GM21447 (cell line): ENCODE measurements at regions not wholly inside any gene's neighbourhood (a gene's known extent, or its start where the extent isn't known, plus 50 kb on each side); places are given as distances from the start of the nearest gene placed in this dataset.

ENCODE experiments used
- ATAC-seq: cut with Tn5 transposase; IDR thresholded peaks from one replicate; pipeline ENCODE4 v1.9.1; 2021; ENCODE audit not compliant: unreplicated experiment

DNA sequence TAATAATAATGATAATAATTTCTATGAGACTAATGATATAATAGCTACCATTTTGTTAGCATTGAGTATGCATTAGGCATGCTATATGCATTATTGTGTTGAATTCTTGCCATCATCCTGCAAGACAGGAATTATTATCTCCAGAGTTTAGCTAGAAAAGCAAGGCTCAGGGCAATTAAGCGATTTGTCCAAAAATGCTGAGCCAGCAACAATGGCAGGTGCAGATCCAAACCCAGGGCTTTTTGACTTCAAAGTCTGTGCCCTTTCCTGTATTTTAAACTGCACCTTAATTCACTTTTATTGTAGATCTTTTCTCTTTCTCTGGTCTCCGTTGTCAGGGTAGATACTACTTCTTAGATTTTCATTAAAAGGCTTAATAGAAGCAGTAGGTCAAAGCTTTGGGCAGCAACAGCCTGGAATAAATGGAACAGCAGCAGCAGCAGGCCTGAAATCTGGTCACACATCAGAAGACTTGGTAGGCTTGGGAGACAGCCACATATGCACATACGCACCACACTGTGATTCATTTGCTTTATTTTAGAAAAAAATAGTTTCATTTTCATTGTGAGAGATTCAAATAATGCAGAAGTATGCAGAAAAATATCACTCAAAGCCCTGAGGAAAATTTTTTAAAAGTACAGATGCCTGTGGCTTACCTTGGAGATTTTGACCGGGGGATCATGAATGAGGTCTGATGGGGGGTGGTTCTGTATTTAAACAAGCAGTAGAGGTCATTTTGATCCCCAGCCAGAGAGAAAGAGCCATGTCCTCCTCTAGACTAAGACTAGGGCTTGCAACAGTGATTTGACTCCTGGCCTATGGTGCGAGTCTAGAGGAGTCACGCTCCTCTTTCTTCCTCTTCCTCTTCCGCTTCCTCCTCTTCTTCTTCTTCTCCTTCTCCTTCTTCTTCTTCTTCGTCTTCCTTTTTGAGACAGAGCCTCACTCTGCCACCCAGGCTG, 455.7 kb downstream of the TSN start:
- no peak for ATAC-seq

DNA sequence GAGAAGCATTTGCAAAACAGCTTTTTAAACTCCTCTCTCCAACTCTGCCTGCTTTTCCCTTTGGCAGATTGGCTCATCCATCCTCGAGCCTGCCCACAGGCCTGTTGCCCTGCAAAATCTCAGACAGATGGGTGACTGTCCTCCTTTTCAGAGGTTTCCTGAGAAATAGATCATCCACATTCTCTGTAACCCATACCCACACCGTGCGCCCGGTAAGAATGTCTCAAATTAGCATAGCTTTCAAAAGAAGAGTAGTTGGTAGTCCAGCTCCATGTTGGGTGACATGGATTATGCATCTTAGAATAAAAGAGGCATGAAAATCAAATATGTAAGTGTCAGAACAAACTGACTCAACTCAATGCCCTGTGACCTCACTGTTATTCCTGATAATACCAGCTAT, 457.9 kb downstream of the TSN start:
- no peak for ATAC-seq

DNA sequence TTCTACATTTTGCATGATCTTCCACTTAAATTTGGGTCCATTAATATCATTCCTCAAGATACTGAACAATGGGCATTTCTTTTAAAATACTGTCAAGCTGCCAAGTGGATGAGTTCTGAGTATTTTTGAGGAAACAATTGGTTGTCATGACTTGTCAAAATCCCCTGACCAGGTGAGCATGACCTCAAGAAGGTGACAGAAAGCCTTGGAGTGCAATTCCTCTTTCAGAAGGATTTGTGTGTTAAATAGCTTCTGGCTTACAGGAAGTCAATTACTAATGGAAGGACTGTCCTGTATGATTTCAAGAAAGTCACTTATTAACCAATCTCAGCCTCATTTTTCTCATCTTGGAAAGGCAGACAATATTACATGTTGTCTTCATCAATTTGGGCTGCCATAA, 460.6 kb downstream of the TSN start:
- no peak for ATAC-seq

DNA sequence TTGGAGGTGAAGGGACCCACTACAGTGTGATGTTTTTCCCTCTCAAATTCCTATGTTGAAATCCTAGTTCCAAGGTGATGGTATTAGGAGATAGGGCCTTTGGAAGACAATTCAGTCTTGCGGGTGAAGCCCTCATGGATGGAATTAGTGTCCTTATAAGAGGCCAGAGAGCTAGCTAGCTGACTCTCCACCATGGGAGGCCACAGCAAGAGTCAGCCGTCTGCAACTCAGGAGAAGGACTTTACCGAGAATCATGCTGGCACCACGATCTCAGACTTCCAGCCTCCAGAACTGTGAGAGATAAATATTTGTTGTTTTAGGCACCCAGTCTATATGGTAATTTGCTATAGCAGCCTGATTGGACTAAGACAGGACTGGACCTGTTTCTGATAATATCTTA, 461.4 kb downstream of the TSN start:
- no peak for ATAC-seq

- ATAC-seq: no peak
These were observed 463.1 kb downstream of the TSN start for GRCh38 chr2:122218596-122218995.

DNA sequence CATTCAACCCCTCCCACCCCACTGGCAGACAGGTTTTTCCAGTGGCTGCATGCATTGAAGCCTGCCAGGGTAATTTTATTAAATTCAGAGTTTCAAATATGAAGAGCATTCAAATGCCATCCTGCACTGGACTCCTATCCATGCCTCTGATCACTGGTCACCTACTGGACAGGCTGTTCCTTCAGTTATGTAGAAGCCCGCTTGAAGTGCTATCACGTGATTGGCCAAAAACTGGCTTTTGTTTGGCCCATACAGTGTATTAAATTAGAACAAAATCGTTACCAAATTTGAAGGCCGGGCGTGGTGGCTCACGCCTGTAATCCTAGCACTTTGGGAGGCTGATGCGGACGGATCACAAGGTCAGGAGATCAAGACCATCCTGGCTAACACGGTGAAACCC, 464.1 kb downstream of the TSN start:
- ATAC-seq: no peak

DNA sequence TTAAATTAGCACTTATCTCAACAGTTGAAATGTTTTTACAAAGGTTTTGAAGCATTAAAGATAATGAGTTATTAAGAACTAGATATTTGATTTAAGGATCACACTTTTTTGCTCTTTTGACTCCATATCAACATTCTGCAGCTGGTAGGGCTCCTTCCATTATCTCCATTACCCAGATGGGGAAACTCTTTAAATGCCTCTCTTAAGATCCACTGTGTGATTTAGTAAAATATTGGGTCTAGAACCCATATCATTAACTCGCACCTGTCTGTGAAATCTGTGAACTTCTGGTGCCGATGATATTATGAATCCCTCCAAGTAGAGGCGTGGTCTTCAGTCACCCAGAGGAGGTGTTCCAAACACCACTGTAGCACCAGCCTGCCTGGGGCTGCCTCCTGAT, 466.2 kb downstream of the TSN start:
- no peak for ATAC-seq

GRCh38 chr2:122231296-122231695, 475.8 kb downstream of the TSN start:
- ATAC-seq: no peak

GRCh38 chr2:122233372-122233771, 477.9 kb downstream of the TSN start:
- no peak for ATAC-seq

- no peak for ATAC-seq
These were observed 480.9 kb downstream of the TSN start for GRCh38 chr2:122236152-122236874.

- ATAC-seq: no peak
These were observed 481.5 kb downstream of the TSN start for GRCh38 chr2:122236925-122237324.

DNA sequence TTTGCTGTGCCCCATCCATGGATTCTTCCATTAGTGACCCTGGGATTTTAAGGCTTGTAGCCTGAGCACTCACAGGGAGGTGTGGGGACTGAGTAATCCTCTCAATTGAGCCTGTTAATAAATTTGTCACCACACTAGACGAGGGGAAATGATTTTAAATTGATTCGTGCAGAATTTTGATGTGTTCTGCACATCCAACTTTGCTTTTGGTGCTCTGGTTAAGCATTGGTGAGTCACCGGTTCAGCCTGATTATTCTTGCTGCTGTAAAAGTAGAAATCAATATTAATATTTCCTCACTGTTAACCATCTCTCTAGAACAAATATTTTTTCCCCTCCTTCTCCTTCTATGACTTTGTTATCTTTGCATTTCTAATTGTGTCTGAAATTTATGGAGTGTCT, 482.0 kb downstream of the TSN start:
- no peak for ATAC-seq

GRCh38 chr2:122238006-122238559, 482.6 kb downstream of the TSN start:
- ATAC-seq: no peak

DNA sequence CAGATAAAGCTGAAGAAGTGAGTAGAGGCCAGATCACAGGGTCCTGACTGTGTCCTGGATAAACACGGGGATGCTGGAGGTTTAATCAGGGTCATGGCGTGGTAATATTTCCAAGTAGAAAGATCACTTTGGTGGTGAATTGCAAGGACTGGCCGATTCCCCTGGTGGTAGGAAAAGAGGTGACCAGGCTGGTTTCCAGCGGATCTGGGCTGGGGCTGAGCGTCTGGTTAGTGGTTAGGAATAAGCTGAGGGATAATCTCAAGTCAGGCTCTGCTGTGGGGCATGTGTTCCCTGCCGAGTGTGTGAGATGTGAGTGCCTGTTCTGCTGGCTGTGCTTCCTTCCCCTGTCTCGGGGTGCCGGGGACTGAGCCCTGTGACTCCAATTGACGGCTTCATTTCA, 484.0 kb downstream of the TSN start:
- no peak for ATAC-seq

- ATAC-seq: no peak
These were observed 489.3 kb downstream of the TSN start for GRCh38 chr2:122244598-122245229.

GRCh38 chr2:122249673-122250072, 494.2 kb downstream of the TSN start:
- no peak for ATAC-seq

DNA sequence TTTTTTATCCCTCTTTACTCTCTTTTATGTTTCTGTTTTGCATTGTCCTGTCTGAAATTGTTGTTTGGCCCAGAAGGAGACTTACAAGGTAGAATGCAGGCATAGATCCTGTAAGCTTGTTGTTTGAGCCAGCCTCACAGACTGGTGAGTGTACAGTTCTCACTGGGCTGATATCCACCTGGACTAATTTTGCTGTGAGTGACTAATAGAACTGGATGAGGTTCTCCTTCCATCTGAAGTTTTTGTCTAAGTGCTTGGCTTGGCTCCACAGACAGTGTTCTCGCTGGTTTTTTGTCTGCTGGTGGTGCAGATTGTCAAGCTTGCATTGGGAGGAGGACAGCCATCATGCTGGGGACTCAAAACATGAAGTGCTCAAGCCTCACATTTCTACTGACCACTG, 495.7 kb downstream of the TSN start:
- no peak for ATAC-seq

- ATAC-seq: no peak
These were observed 496.1 kb downstream of the TSN start for GRCh38 chr2:122251566-122251965.

- ATAC-seq: no peak
These were observed 500.5 kb downstream of the TSN start for GRCh38 chr2:122255924-122256323.

DNA sequence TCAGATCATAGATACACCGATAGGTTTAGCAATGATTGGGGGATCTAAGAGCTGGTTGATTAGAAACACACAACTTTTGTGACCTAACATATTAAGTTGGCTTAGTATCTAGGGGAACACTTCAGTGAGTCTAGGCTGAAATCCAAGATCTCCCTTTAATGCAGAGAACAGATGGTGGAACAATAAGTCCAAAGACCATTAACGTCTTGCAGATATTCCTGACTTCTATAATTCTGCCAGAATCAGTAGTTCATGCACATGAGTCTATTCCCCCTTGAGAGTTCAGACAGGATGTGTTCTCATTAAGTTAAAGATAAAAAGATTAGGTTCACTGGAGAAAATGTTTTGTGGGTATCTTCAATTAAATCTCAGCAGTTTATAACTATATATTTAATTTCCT, 506.5 kb downstream of the TSN start:
- no peak for ATAC-seq

DNA sequence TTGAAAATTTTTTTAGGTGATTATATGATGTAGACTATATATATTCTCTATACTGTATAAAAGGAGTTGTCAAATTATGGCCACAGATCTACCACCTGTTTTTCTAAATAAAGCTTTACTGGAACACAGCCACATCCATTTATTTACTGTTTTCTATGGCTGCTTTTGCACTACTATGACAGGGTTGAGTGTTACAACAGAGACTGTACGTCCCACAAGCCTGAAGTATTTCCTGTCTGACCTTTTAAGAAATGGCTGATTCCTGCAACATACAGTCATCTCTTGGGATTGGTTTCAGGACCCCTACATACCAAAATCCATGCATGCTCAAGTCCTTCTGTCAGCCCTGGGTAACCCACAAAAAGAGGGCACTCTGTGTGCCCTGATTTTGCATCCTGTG, 508.3 kb downstream of the TSN start:
- ATAC-seq: no peak

DNA sequence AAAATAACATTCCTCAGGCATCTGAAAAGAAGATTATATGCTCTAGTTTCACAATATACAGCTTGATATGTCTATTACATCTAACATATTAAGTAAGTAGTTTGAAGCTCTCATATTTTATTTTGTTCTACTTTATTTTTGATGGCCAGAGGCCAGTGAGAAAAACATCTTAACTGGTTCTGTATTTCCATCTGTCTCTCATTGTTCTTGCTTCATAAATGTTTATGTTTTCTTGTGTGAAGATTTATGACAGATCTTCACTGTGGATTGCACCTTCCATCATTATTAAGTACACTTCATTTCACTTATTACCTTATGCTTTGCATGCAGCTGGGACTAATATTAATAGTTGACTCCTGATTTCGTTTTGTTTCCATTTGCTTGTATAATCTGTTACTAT, 511.2 kb downstream of the TSN start:
- no peak for ATAC-seq
